T47D (cell line): ENCODE measurements at regions not wholly inside any gene's neighbourhood (a gene's known extent, or its start where the extent isn't known, plus 50 kb on each side); places are given as distances from the start of the nearest gene placed in this dataset.
"Not testable (repeated sequence)": the region's sequence is repeated elsewhere in the genome, so short reads cannot be mapped to it uniquely, and the experiment has no call there.

Source experiments
- DNase-seq, 2 experiments: peaks; one replicate each; pipeline versions ENCODE4 v3.0.0 to v3.0.0-alpha.2; 2011 to 2012; ENCODE audit warnings: low read depth in 1 of 2, low spot score in 1 of 2
- JUND ChIP-seq: IDR thresholded peaks from 2 replicates; pipeline ENCODE4 v1.6.1; 2012; ENCODE audit warnings: low read depth
- in situ Hi-C: cut with HindIII; loops from 2 replicates; pipeline ENCODE4 v1.10.0; 2016; ENCODE audit warnings: low sequenced_read_pairs, low pct_unique_long_range_greater_than_20kb

DNA sequence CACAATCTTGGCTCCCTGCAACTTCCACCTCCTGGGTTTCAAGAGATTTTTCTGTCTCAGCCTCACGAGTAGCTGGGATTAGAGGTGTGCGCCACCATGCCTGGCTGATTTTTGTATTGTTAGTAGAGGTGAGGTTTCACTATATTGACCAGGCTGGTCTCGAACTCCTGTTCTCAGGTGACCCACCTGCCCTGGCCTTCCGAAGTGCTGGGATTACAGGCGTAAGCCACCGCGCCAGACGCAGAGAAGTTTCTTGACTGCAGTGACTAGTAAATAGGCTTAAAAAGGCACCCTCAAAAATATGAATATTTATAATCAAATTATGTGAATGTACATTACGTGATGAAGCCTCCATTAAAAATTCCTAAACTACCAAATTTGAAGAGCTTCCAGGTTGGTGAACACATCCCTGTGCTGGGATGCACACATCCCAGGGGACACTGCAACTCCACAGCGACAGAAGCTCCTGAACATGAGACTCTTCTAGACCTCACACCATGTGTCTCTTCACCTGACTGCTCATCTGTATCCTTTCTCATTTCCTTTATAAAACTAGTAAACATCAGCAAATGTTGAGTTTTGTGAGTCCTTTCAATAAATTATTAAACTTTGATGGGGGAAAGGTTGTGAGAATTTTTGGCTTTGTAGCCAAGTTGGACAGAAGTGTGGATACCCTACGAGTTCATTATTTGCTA, 203.3 kb upstream of the SPOPL start:
- DNase-seq: no peak
- no peak for TF ChIP-seq JUND

DNA sequence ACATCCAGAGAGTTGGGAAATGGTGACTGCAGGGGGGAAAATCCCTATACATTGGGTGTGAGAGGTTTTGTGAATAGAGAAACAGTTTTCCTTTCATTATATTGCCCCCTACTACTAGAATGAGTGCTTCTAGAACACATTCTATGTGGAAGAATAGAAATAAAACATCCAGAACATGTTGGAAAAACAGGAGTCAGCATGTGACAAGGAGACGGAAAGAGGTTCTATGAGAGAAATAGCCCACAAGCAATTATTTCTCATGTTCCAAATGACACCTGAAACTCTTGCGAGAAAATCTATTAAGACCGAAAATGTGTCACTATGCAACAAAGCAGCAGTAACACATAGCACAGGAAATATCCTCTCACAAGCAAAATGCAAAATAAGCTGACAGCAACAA, 202.7 kb upstream of the SPOPL start:
- no peak for TF ChIP-seq JUND
- DNase-seq: no peak
- in situ Hi-C loops: no loop called here

More for the DNA sequence above, 203.3 kb upstream of the SPOPL start:
- in situ Hi-C loops: no loop called here

GRCh38 chr2:138306626-138307025, 194.9 kb upstream of the SPOPL start:
- in situ Hi-C loops: no loop called here
- DNase-seq: no peak
- no peak for TF ChIP-seq JUND

- in situ Hi-C loops: no loop called here
- TF ChIP-seq JUND: no peak
- DNase-seq: no peak
These were observed 194.5 kb upstream of the SPOPL start for GRCh38 chr2:138307099-138307498.

- TF ChIP-seq JUND: no peak
- DNase-seq: no peak
- in situ Hi-C loops: no loop called here
These were observed 191.8 kb upstream of the SPOPL start for GRCh38 chr2:138309760-138310159.

- in situ Hi-C loops: no loop called here
- no peak for TF ChIP-seq JUND
- DNase-seq: no peak
These were observed 189.5 kb upstream of the SPOPL start for GRCh38 chr2:138312061-138312460.

- in situ Hi-C loops, DNase-seq: not testable (repeated sequence)
These were observed 186.0 kb upstream of the SPOPL start for GRCh38 chr2:138315619-138316018.

DNA sequence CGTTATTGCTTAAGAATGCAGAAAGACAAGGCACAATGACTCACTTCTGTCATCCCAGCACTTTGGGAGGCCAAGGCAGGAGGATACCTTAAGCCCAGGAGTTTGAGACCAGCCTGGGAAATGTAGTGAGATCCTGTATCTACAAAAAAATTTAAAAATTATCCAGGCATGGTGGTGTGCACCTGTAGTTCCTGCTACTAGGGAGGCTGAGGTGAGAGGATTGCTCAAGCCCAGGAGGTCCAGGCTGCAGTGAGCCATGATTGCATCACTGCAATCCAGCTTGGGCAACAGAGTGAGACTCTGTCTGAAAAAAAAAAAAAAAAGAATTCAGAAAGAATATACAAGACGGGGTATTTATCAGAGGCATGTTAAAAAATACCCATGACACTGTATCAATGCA, 182.0 kb upstream of the SPOPL start:
- no peak for TF ChIP-seq JUND
- DNase-seq: no peak
- in situ Hi-C loops: no loop called here

- in situ Hi-C loops: no loop called here
- no peak for TF ChIP-seq JUND
- DNase-seq: no peak
These were observed 180.1 kb upstream of the SPOPL start for GRCh38 chr2:138321458-138321857.

DNA sequence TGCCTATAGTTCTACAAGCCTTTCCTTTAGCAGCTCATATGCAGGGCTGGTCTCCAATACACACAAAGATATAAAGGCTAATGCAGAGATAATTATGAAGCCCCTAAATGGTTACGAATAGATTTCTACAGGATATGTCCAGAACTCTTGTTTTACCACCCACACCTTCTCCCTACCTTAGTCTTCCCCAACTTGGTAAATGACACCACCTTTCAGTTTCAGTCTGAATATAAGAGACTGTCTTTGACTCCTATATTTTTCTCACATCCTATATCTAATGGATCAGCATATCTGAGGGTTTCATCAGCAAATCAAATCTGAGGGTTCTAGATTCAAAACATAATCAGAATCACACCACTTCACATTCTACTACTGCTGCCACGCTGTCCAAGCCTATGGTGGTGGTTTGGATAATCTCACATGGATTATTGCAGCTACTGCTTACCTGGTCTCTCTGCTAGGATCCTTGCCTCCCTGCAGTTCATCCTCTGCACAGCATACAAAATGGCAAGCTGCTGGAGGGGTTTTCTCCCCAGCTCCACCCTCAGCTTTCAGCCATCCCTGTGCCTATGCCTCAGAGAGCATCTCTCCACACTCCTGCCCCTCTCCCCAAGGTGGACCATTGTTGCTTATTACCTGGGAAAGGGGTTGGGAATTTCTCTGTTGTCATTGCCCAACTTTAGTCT, 178.0 kb upstream of the SPOPL start:
- no peak for DNase-seq
- TF ChIP-seq JUND: no peak
- in situ Hi-C loops: no loop called here

GRCh38 chr2:138324068-138324771, 177.3 kb upstream of the SPOPL start:
- in situ Hi-C loops: no loop called here
- DNase-seq: no peak
- no peak for TF ChIP-seq JUND

- no peak for TF ChIP-seq JUND
- in situ Hi-C loops: no loop called here
- DNase-seq: no peak
These were observed 173.6 kb upstream of the SPOPL start for GRCh38 chr2:138327967-138328366.

GRCh38 chr2:138329162-138329561, 172.4 kb upstream of the SPOPL start:
- DNase-seq: no peak
- TF ChIP-seq JUND: no peak
- in situ Hi-C loops: no loop called here
